SW 1271 (cell line): ENCODE measurements at regions not wholly inside any gene's neighbourhood (a gene's known extent, or its start where the extent isn't known, plus 50 kb on each side); places are given as distances from the start of the nearest gene placed in this dataset.

Source experiments
- DNase-seq, 2 experiments: peaks; one replicate each; lab custom pipeline; 2025; lab: John Stamatoyannopoulos, UW

DNA sequence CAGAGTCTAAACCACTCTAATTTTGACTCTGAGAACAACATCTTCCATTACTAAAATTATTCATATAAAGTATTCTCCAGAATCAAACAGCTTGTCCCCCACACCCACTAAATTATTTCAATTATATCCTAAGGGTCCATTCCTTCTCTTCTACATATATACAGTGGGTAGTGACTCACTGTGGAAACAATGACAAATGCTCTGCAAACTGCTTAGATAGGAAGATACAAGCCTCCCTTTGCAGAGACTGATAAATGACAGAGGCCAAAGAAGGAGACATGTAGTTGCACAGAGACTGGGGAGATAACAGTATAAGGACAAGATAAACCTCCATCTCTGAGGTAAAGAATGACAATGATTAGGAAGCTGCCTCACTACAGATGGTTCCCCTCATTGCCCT, 1087.4 kb downstream of the AGBL1 start:
- no peak for DNase-seq

DNA sequence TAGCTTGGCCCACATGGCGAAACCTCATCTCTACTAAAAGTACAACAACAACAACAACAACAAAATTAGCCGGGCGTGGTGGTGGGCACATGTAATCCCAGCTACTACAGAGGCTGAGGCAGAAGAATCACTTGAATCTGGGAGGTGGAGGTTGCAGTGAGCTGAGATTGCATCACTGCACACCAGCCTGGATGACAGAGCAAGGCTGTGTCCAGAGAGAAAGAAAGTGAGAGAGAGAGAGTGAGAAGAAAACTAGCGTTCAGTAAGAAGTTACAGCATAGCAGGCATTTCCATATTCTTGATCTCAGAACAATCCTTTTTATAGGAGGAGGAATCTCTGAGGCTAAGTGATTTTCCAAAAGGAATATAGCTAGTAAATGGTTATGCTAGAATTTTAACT, 1076.1 kb downstream of the AGBL1 start:
- DNase-seq, result no peak

DNA sequence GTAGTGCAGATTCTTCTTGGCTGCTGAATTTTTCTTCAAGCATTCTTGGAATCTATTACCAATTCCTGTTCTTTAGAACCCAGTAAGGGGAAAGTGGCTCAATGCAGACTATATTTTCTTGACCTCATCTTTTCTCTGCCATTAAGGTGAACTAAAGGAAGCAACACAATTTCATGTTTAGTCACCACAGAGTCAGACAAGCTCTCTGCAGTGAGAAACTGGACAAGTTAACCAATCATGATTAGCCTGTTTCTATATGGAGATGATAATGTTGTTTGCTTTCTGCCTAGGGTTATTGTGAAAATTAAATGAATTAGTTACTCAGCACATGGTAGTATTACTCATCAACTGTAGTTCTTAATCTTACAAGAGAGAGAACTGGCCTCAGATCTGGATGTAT, 1075.1 kb downstream of the AGBL1 start:
- no peak for DNase-seq

DNA sequence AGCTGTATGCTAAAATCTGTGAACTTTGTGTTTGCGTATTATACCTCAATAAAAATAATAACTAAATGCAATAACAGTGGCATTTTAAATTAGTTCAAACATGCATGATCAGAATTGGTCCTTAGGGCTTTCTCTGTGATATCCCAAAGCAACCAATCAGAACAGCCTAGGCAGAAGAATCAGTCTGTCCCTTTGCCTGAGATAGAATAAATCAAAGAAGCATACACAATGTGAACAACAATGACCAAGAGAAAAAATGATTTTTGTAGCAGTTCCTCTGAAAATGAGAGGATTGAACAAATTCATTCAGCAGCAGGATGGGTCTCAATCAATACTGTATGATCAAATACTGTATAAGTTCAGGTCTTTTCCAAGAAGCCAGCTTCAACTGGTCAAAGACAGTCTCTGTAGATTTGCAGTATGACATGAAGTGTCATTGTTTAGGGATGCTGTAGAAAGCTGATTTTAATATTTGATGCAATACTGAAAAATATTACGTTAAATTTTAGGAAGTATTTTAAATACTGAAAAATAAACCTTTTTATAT, 1071.6 kb downstream of the AGBL1 start:
- no peak for DNase-seq

DNA sequence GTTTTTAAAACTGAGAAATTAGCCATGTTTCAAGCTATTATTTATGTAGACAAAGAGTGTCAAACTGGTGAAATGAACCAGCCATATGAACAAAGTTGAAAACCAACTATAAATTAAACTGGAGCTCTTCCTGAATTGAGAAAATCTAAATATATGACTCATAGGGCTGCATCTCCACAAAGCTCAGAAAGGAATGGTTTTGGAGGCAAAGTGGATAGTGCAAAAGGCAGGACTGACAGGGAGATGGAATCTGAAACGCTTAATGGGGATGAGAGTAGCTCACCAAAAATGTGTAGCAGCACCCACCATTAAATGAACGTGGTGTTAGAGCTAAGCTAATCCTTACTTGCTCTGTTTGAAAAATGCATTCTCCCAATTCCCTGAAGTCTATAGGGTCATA, 1066.0 kb downstream of the AGBL1 start:
- DNase-seq, result no peak

DNA sequence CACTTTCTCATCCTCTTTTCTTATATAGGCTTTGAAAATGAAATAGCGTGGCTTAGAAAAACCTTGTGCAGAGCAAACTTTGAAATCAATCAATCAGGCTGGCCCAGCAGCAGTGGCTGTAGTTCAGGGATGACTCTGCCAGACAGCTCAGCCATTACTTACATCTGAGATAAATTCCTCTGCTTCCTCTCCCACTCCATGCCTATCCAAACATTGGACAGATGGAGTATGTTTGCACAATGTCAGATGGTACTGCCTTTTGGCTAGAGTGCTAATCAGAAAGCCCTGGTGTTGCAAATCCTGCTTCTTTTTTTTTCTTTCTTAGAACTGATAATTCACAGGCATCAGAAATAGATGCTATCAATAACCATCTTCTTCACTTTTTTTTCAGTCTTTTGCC, 1065.1 kb downstream of the AGBL1 start:
- DNase-seq, result no peak

DNA sequence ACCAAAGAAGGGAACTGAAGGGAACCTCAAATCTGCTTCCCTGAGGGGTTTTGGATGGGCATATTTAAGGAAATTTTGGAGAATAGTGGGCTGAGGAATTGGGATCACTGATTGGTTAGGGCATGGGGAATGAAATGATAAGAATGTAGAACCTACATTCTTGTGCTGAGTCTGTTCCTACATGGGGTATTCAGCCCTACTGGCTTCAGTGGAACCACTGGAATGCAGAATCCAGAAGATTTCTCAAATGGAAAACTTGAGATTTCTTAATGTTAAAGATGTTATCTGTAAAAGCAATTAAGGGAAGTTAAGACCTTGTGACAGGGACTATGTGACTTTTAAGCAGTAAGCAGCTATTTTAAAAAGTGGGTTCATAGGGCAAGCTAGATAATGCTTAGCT, 1062.4 kb downstream of the AGBL1 start:
- DNase-seq, result no peak

DNA sequence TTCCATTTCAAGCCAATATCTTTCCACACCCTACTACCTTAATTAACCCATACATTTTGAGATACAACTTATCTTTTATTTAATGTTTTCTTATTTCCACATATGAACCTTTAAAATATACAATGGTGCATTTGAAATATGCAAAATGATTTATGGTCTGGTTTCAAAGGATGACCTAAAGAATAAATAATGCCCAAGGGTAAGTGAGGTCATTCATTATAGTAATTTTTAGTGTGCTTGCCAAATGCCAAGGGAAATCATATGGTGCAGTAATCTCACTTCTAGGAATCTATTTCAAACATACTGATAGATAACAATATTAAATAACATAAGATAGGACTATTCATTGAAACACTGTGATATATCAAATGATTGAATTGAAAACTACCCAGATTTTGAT, 1055.4 kb downstream of the AGBL1 start:
- DNase-seq, result no peak

DNA sequence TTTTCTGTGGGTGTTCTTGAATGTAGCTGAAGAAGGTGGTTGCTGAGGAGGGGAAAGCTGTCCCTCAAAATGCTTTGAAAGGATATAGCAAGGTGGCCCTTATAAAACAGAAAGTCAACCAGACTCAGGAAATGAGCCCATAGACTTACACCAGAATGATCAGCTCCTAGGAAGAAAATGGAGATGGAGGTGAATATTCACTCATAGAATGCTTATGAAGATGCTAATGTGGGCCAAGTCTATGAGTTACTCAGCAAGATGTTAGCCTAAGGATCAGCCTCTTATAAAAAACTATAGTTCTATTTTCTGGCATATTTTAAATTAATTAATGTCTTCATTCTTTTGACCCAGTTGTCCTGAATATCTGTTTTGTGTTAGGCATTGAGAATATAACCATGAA, 1054.0 kb downstream of the AGBL1 start:
- DNase-seq, result no peak

DNA sequence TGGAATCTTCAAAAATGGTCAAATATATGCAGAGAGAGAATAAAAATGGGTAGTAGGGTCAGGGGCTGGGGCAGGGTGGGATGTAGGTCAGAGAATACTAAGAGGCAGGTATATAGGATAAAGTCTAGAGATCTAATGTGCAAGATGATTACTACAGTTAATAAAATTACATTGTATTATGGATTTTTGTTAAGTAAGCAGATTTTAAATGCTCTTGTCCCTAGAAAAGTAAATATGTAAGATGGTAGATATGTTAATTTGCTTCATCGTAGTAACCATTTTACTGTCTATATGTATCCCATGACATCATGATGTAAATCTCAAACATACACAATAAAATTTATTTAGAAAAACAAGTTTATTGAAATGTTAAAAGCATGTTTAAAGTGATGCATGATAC, 1051.4 kb downstream of the AGBL1 start:
- no peak for DNase-seq

DNA sequence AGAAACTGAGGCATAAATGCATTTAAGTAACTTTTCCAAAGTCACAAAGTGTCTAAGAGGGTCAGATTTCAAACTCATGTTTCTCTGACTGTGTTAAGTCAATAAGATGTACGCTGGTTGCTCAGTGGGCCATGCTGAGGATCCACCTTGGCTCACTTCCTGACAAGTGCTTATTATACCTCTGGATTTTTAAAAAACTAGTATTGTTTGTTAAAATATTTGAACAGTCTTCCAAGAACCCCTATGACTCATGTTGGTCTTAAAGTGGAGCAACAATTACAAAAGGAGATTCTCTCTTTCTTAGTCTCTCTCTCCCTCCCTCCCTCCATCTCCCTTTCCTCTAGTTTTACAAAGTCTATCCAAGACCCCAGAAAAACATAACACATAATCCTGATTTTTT, 1050.2 kb downstream of the AGBL1 start:
- DNase-seq, result no peak

DNA sequence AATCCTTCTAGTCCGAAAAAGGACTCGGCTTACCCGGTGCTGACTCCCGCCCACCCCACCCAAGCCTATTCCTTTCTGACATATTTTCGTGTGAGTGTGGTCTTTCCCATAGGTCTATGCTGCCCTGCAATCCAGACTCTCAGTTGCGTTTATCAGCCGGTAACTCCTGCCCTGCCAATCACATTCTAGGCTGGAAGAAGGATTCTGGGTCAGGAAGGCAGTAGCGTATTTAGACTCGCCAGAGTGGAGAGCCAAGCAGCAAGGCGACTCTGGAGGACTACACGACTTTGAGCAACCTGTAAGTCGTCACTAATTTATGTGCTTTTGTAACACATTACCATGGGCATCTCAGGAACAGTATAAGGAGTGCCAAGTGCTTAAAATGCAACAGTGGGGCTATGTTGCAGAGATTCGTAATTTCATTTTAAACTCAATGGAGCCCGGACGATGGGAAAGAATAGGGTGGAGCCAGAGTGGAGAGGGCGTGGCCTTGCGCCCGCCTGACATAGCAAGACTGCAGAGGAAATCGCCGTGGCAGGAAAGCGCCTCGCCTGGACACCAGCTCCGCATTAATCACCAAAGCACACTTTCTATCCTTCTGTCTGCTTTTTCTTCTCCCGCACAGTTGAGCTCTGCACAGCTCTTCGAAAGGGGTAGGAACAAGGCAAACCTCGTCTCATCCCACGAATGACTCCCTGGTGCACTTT, 1044.2 kb downstream of the AGBL1 start:
- no peak for DNase-seq

DNA sequence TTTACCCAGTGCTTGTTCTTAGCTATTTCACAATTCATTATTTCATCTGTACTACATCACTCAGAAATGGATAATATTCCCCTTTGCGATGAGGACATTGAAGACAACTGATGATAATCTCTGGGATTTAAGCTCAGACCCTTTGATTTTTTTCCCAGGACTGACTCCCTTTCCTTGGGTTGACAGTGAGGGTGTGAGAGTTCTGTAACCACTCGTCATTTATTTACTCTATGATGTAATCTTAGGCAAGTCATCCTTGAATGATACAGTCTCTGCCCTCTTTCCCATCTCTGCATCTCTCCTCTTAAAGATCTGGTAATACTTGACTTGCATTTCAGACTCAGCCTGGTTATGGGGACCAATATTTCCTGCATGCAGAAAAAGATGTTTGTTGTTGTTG, 1041.7 kb downstream of the AGBL1 start:
- DNase-seq, result no peak

DNA sequence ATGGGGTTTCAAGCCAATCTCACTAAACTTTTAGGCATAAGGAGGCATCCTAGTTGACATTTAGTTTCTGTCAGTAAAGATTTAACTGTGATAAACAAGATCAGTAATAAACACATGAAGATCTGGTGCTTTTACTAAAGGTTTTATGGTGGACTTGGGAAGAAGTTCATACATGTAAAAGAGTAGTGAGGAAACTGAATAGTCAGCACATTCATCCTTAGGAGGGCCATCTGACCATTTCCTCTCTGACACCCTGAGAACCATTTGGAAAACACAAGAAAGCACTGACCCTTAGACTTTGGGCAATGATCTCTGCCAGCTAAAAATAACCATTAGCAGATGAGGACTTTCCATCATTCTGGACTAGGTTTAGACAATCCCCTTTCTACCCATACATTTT, 1040.9 kb downstream of the AGBL1 start:
- no peak for DNase-seq

DNA sequence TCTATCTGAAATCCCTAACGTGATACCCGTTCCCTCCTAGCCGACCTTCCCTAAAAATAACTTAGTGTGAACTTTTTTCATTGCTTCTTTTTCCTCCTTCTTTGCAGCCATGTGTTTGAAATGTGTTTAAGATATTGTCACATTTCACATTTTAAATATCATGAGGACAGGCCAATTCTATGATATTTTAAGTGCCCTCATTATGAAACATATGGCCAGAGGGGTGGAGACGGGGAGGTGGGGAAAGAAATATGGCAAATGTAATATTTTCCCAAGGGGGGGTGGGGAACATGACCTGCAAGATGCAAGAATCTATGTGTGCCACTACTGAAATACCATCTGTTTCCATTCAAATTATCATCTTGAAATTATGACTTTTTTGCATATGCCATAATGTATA, 1039.2 kb downstream of the AGBL1 start:
- no peak for DNase-seq

DNA sequence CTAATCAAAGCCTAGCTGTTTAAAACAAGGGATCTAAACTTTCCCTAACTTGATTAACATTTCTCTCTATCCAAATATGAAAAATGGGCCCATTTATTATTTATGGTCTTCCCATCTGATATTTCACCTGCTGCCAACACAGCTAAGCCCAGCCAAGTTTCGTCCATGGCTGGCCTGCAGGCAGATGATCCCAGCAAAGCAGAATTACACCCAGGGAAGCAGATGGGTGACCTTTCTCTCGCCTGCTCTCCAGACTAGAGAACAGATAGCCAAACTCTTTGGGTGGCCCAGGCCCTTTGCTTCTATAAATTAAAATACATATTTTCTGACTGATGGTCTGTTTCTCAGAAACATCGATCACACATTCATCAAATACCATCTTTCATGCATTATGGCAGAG, 1038.8 kb downstream of the AGBL1 start:
- no peak for DNase-seq

DNA sequence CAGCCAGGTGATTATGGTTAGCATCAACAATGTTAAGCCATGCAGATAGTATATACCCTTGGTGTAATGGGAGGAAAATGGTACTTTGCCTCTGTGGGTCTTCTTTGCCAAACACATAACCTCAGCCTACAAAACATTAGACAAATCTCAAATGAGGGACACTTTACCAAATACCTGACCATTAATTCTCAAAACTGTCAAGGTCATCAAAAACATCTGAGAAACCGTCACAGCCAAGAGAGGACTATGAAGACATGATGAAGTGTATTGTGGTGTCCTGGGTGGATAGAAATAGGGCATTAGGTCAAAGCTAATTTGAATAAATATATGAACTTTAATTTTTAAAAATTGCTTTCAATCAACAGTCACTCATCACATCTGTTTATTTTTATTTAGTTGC, 1036.1 kb downstream of the AGBL1 start:
- DNase-seq, result no peak

DNA sequence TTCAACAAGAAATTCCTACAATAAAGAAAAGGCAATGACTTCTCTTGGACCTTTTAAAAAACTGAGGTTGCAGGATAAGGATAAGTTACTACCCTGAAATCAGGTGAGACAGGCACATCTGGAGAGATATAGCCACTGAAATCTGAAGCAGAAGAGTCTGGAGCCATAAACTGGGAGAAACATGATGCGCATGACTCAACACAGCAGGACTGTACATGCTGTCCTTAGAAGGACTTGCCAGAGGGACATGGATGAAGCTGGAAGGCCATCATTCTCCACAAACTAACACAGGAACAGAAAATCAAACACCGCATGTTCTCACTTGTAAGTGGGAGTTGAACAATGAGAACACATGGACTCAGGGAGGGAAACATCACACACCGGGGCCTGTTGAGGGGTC, 1020.2 kb downstream of the AGBL1 start:
- no peak for DNase-seq

DNA sequence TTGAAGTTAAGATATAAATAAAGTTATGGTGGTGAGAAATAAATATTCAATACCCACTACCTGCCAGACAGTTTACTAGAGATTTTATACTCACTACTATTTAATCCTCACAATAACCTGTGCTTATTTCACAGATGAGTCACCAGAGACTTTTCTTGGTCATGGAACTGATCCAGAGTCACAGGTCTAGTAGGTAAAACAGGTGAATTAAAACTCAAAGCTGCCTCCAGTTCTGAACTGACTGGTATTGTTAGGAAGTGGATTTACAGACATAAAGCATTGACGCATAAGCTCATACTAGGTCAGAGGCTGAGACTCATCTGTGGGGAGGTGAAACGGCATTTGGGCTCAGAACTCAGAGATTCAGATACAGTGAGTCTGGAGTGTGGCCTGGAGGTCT, 1009.9 kb downstream of the AGBL1 start:
- no peak for DNase-seq

DNA sequence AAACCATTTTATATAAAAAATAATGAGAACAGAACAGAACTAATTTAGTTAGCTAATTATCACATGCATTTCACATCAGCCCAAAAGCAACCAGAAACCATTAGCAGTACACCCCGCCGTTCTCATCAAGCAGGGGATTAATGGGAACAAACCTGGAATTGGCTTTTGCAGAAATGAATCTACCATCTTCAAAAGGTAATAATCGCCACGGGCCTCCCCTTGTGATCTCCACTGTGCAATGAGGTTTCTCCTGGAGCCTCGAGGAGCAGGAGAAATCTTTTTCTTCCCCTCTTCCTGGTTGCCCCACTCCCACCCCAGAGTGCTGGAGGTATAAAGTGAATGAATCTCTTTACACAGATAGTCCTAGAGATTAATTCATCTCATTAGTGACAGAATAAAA, 1003.5 kb downstream of the AGBL1 start:
- DNase-seq, result no peak

DNA sequence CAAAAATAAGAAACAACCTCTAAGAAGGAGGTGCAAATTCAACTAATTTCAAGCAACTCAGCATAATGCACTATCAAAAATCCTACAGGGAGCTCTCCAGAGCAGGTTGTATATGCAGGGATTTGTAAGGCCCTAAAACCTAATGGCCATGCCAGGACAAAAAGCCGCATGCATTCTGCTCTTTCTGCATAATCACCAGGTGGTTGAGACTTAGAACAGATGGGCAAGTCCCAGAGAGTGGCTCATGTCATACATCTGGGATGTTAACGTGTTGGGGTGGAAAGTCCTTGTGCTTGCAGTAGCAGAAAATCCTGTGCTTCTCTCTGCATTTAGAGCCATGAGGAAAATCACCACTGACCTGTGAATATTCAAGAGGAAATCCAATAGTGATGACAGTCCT, 1002.9 kb downstream of the AGBL1 start:
- DNase-seq, result no peak

DNA sequence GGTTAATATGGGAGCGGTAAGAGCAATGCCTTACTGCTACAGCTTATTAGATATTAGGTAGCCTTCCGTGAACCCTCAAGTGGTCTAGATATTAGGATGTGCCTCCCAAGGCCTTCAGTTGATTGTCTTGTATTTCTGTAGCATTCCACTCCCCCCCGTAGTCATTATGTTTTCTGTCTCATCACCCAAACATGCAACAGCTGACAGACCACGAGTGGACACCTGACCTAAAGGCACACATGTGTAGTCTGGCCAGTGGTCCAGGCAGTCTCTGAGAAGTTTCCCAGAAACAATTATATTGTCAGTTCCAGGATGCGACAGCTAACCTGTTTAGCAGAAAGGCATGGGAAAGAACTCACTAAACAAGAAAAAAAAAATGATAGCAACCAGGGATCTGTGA, 1000.9 kb downstream of the AGBL1 start:
- no peak for DNase-seq
